Heart right ventricle (tissue), 16 donors: ENCODE measurements at regions not wholly inside any gene's neighbourhood (a gene's known extent, or its start where the extent isn't known, plus 50 kb on each side); places are given as distances from the start of the nearest gene placed in this dataset.

Source experiments
- ATAC-seq, 8 donors: fragments of 200-7000 bp; cut with Tn5 transposase; one replicate each; pipeline ENCODE4 v1.9.1; 2020; ENCODE audit warnings: mild to moderate bottlenecking in 8 of 8, moderate library complexity in 8 of 8, moderate number of reproducible peaks in 1 of 8
- DNase-seq, 2 donors: peaks; one replicate each; pipeline ENCODE4 v3.0.0-alpha.2; 2020
- H3K27ac ChIP-seq, 10 donors: fragments of 200-600 bp; sonication (generic) in 2 of 10; one replicate each; pipeline versions ENCODE4 v1.5.0 to v1.8.0; 2020 to 2022; ENCODE audit warnings: mild to moderate bottlenecking in 3 of 10
- H3K27me3 ChIP-seq, 7 donors: fragments of 200-600 bp; one replicate each; pipeline ENCODE4 v1.8.0; 2021 to 2022; ENCODE audit warnings: mild to moderate bottlenecking in 2 of 7
- H3K36me3 ChIP-seq, 9 donors: fragments of 200-600 bp; sonication (generic) in 1 of 9; one replicate each; pipeline versions ENCODE4 v1.5.0 to v1.8.0; 2020 to 2022; ENCODE audit warnings: mild to moderate bottlenecking in 2 of 9
- H3K4me1 ChIP-seq, 9 donors: fragments of 200-600 bp; sonication (generic) in 1 of 9; one replicate each; pipeline versions ENCODE4 v1.5.0 to v1.8.0; 2020 to 2022; ENCODE audit warnings: mild to moderate bottlenecking in 4 of 9
- H3K4me3 ChIP-seq, 10 donors: fragments of 200-600 bp; sonication (generic) in 2 of 10; one replicate each; pipeline versions ENCODE4 v1.5.0 to v1.8.0; 2020 to 2022; ENCODE audit warnings: mild to moderate bottlenecking in 7 of 10, moderate library complexity in 2 of 10
- H3K9me3 ChIP-seq, 11 donors: fragments of 200-600 bp in 10 of 11; sonication (generic) in 2 of 11; one replicate each; pipeline versions ENCODE4 v1.5.0 to v1.8.0; 2013 to 2022; ENCODE audit warnings: mild to moderate bottlenecking in 2 of 11, control low read depth in 1 of 11, moderate library complexity in 1 of 11
- CTCF ChIP-seq, 9 donors: fragments of 200-600 bp; sonication (generic) in 2 of 9; IDR thresholded peaks; one replicate each; pipeline versions ENCODE4 v1.5.0 to v1.8.0; 2021 to 2022; ENCODE audit warnings: antibody characterized with exemption in 9 of 9, mild to moderate bottlenecking in 5 of 9, moderate library complexity in 1 of 9
- WGBS, 2 donors: extraction: QIAGEN DNeasy Blood & Tissue Kit; methylation state at CpG; one replicate each; pipeline ENCODE4 v1.1.7; 2013; ENCODE audit warnings: inconsistent platforms in 1 of 2; 5-methylcytosine and 5-hydroxymethylcytosine counted together
- intact Hi-C, 10 donors: fragments of 100-400 bp; cut with DNase I; formaldehyde crosslinking; loops; one replicate each; pipeline versions ENCODE4 v1.11.1 to v1.14.2; 2022
- donor health status: Arrhythmogenic right ventricular cardiomyopathy.
- donor health status: ischemic (EF 13 %, LVEDD 7.1; RV severe dilation, severe dysfunction).
- donor health status: healthy with polysubstance abuse.
- donor health status: DM: no; HTN: yes; CAD: no.
- donor health status: DM: no; HTN: no; CAD: no.
- donor health status: ischemic (EF 25% LVEDD 6.9; RV normal size, moderate dysfunction).
- donor health status: ischemic (EF 25% LVEDD 5.7; RV mildly dilated, moderate dysfunction).
- donor health status: healthy.
- donor health status: DM: yes; HTN: yes; CAD: no.
- donor health status: Ischemic cardiomyopathy.
- donor health status: ischemic (EF 35%, LVEDD 5.7; RV mildly dilated, moderate dysfunction).
- donor health status: nonischemic (EF 11% LVEDD 7.7; RV severe dilation, severe dysfunction).
- donor health status: DM: yes; HTN: yes; CAD: no.
- donor health status: PGD.
- donor health status: ischemic (EF 29% LVEDD 5.4; RV normal size, mild dysfunction).
- donor health status: nonischemic (EF 23%, LVEDD 6.1; RV moderate dilation, normal function).

GRCh38 chr21:31530897-31531705 lies 128.4 kb upstream of the SOD1 start:
- intact Hi-C loops: no loop called here
- ATAC-seq (no peak), DNase-seq (no peak)
- no peak overlapping the region for H3K4me3 ChIP-seq
- H3K36me3 ChIP-seq: no peaks in the 10 kb centered on the region
- no peak for TF ChIP-seq CTCF (IDR thresholded peaks at IDR 0.05)
- H3K27ac ChIP-seq: no peak overlapping the region
- H3K27me3 ChIP-seq: no peaks in the 10 kb centered on the region
- WGBS, 2 donors: 59 to 62% methylated on average over 10 of the region's 10 CpGs
- no peaks in the 10 kb centered on the region for H3K9me3 ChIP-seq
- no peaks in the 10 kb centered on the region for H3K4me1 ChIP-seq

GRCh38 chr21:31530364-31530763 lies 129.1 kb upstream of the SOD1 start:
- intact Hi-C loops: no loop called here
- no peak overlapping the region for H3K27ac ChIP-seq
- H3K9me3 ChIP-seq: no peaks in the 10 kb centered on the region
- no peaks in the 10 kb centered on the region for H3K4me1 ChIP-seq
- 82 to 85% methylated on average over 9 of the region's 9 CpGs for WGBS, 2 donors
- no peaks in the 10 kb centered on the region for H3K36me3 ChIP-seq
- no peak for DNase-seq
- H3K27me3 ChIP-seq: no peaks in the 10 kb centered on the region
- no peak overlapping the region for H3K4me3 ChIP-seq
- TF ChIP-seq CTCF (IDR thresholded peaks at IDR 0.05): no peak
- ATAC-seq: no peak

GRCh38 chr21:31529406-31529805 lies 130.1 kb upstream of the SOD1 start:
- no peaks in the 10 kb centered on the region for H3K4me1 ChIP-seq
- 48 to 62% methylated on average over 1 of the region's 1 CpG for whole genome bisulfite sequencing, 2 donors
- no peak overlapping the region for H3K4me3 ChIP-seq
- no peak overlapping the region for H3K27ac ChIP-seq
- H3K27me3 ChIP-seq: no peaks in the 10 kb centered on the region
- TF ChIP-seq CTCF (IDR thresholded peaks at IDR 0.05): no peak
- H3K9me3 ChIP-seq: no peaks in the 10 kb centered on the region
- ATAC-seq (no peak), DNase-seq (no peak)
- no peaks in the 10 kb centered on the region for H3K36me3 ChIP-seq
- intact Hi-C loops: no loop called here

- ATAC-seq (no peak), DNase-seq (no peak)
- TF ChIP-seq CTCF (IDR thresholded peaks at IDR 0.05): no peak
- 67 to 71% methylated on average over 4 of the region's 4 CpGs for WGBS, 2 donors
- Histone ChIP-seq H3K36me3 (no peaks in the 10 kb centered on the region), H3K4me1 (no peaks in the 10 kb centered on the region), H3K27ac (no peak overlapping the region), H3K9me3 (no peaks in the 10 kb centered on the region), H3K4me3 (no peak overlapping the region), H3K27me3 (no peaks in the 10 kb centered on the region)
- intact Hi-C loops: no loop called here
Measured at GRCh38 chr21:31526040-31526439, 133.5 kb upstream of the SOD1 start.
